ENCODE measurements at regions not wholly inside any gene's neighbourhood (a gene's known extent, or its start where the extent isn't known, plus 50 kb on each side); places are given as distances from the start of the nearest gene placed in this dataset.

- POLR2A ChIA-PET: no interaction called here
- H3K27ac ChIP-seq (ENCODE audit: extremely low read depth, low read depth, low read length): no peak overlapping the region
- TF ChIP-seq ZSCAN16 (tag by site-specific recombination; IDR thresholded peaks at IDR 0.05) (no peak), ZSCAN18 (tag by site-specific recombination; IDR thresholded peaks at IDR 0.05) (no peak)
- no peaks in the 10 kb centered on the region for H3K9me3 ChIP-seq (ENCODE audit: control insufficient read depth, insufficient read depth, low read depth, low read length)
- CTCF ChIA-PET: interaction anchor here (0.6 to 0.7 kb wide), 2 partner anchors 17 to 203 kb away, joined by 3 to 4 read pairs; no protein-coding TSS in a partner anchor
- H3K4me3 ChIP-seq (ENCODE audit: low read depth, low read length): no peak overlapping the region
- H3K36me3 ChIP-seq (ENCODE audit: control insufficient read depth in 2 of 2, insufficient read depth in 1 of 2, low read length in 2 of 2): no peaks in the 10 kb centered on the region
- H3K4me1 ChIP-seq (ENCODE audit: control insufficient read depth, insufficient read depth, low read length): no peaks in the 10 kb centered on the region
These were observed 99.4 kb upstream of the MYCN start for GRCh38 chr2:15840969-15841368.

- H3K4me1 ChIP-seq (ENCODE audit: control insufficient read depth, insufficient read depth, low read length): no peaks in the 10 kb centered on the region
- H3K36me3 ChIP-seq (ENCODE audit: control insufficient read depth in 2 of 2, insufficient read depth in 1 of 2, low read length in 2 of 2): no peaks in the 10 kb centered on the region
- no peak overlapping the region for H3K4me3 ChIP-seq (ENCODE audit: low read depth, low read length)
- POLR2A ChIA-PET: no interaction called here
- CTCF ChIA-PET: interaction anchor here (0.7 kb wide), 1 partner anchor 667 kb away, joined by 3 read pairs; no protein-coding TSS in a partner anchor
- no peak overlapping the region for H3K27ac ChIP-seq (ENCODE audit: extremely low read depth, low read depth, low read length)
- no peaks in the 10 kb centered on the region for H3K9me3 ChIP-seq (ENCODE audit: control insufficient read depth, insufficient read depth, low read depth, low read length)
- TF ChIP-seq ZNF302 (tag by site-specific recombination; IDR thresholded peaks at IDR 0.05; ENCODE audit: low read depth) (no peak), ZNF571 (tag by site-specific recombination; IDR thresholded peaks at IDR 0.05) (no peak), ZNF521 (tag by site-specific recombination; IDR thresholded peaks at IDR 0.05) (no peak), GLI2 (tag by site-specific recombination; IDR thresholded peaks at IDR 0.05; ENCODE audit: borderline replicate concordance, low read depth) (no peak), ZNF692 (tag by site-specific recombination; IDR thresholded peaks at IDR 0.05) (no peak), ZBTB26 (tag by site-specific recombination; optimal IDR thresholded peaks at IDR 0.05) (no peak), ZNF548 (tag by site-specific recombination; IDR thresholded peaks at IDR 0.05) (no peak)
- TF ChIP-seq, protein P1, sequence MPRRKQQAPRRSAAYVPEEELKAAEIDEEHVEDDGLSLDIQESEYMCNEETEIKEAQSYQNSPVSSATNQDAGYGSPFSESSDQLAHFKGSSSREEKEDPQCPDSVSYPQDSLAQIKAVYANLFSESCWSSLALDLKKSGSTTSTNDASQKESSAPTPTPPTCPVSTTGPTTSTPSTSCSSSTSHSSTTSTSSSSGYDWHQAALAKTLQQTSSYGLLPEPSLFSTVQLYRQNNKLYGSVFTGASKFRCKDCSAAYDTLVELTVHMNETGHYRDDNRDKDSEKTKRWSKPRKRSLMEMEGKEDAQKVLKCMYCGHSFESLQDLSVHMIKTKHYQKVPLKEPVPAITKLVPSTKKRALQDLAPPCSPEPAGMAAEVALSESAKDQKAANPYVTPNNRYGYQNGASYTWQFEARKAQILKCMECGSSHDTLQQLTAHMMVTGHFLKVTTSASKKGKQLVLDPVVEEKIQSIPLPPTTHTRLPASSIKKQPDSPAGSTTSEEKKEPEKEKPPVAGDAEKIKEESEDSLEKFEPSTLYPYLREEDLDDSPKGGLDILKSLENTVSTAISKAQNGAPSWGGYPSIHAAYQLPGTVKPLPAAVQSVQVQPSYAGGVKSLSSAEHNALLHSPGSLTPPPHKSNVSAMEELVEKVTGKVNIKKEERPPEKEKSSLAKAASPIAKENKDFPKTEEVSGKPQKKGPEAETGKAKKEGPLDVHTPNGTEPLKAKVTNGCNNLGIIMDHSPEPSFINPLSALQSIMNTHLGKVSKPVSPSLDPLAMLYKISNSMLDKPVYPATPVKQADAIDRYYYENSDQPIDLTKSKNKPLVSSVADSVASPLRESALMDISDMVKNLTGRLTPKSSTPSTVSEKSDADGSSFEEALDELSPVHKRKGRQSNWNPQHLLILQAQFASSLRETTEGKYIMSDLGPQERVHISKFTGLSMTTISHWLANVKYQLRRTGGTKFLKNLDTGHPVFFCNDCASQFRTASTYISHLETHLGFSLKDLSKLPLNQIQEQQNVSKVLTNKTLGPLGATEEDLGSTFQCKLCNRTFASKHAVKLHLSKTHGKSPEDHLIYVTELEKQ (tag by site-specific recombination; IDR thresholded peaks at IDR 0.05; ENCODE audit: borderline replicate concordance): no peak
These were observed 98.4 kb upstream of the MYCN start for GRCh38 chr2:15841776-15842560.

DNA sequence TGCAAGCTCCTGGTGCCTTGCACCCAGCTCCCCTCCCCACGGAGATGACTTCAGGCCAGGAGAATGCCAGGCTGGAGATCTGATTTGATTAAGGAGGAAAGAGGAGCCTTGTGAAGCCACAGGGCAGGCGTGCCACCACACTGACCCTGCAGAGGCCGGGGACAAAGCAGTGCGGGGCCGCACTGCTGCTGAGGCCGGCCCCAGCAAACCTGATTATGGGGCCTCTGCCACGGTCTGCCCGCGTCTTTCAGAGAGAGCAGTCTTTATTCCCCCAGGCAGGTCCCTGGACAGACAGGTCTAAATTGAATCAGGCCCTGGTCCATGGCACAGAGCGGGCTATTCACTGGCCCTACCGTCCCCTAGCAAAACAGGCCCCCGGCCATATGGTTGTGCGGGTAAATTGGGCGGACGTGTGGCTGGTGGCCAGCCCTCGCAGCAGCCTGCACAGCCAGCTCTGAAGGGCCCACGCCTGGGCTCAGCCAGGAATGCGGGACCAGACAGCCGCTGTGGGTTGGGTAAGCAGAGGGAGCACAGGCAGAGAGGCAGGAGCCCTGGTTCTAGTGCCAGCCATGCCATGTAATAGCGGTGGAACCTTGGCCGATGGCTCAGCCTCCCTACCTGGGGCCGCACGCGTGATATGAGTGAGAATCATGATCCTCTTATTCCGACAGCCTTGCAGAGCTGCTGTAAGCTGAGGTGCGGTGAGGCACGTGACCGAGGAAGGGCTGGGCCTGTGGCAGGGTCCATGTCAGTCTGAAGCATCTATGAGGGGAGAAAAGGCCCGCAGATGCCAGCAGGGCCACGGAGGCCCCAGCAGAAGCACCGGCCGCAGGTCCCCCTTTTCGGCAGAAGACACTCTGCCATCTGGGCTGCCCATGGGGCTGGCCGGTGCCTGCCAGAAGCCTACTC, 97.3 kb upstream of the MYCN start:
- POLR2A ChIA-PET: no interaction called here
- Histone ChIP-seq H3K27ac (ENCODE audit: extremely low read depth, low read depth, low read length) (no peak overlapping the region), H3K4me1 (ENCODE audit: control insufficient read depth, insufficient read depth, low read length) (no peaks in the 10 kb centered on the region), H3K9me3 (ENCODE audit: control insufficient read depth, insufficient read depth, low read depth, low read length) (no peaks in the 10 kb centered on the region), H3K36me3 (ENCODE audit: control insufficient read depth in 2 of 2, insufficient read depth in 1 of 2, low read length in 2 of 2) (no peaks in the 10 kb centered on the region), H3K4me3 (ENCODE audit: low read depth, low read length) (no peak overlapping the region)
- TF ChIP-seq ZNF830 (tag by site-specific recombination; IDR thresholded peaks at IDR 0.05; ENCODE audit: low read depth) (no peak), ZNF664 (tag by site-specific recombination; IDR thresholded peaks at IDR 0.05) (no peak)
- CTCF ChIA-PET: no interaction called here
